ENCODE measurements at regions not wholly inside any gene's neighbourhood (a gene's known extent, or its start where the extent isn't known, plus 50 kb on each side); places are given as distances from the start of the nearest gene placed in this dataset.

DNA sequence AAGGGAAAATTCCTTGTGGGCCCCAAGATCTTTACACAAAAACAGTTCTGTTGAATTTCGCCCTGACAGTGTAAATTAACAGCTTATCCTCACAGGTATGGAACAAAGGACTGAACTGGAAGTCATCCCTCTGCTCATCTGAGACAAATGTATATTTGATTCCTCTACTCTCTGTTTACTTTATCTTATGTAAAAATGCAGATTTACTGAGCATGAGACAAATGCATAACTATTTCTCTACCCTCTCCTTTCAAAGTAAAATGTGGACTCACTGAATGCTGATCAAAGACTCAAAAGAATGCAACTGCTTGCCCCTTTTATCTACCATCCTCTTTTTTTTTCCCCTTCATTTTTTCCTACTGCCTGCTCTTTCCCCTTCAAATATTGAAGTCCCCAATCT lies 98.6 kb upstream of the CRBN start:
- Mint-ChIP-seq H3K27me3 (ENCODE audit: low read depth) (no peaks in the 10 kb centered on the region), H3K4me1 (peaks cover 7% of the 10 kb centered on the region), H3K4me3 (no peak overlapping the region), H3K36me3 (no peaks in the 10 kb centered on the region), H3K9me3 (peaks cover 12% of the 10 kb centered on the region), H3K27ac (no peak overlapping the region)
- no peak for TF ChIP-seq CTCF (IDR thresholded peaks at IDR 0.05; ENCODE audit: unreplicated experiment)
- no peak for DNase-seq (ENCODE audit: low spot score in 2 of 2, unreplicated experiment in 2 of 2)

- Mint-ChIP-seq H3K27ac (no peak overlapping the region), H3K27me3 (ENCODE audit: low read depth) (no peaks in the 10 kb centered on the region), H3K4me1 (peaks cover 7% of the 10 kb centered on the region), H3K9me3 (peaks cover 12% of the 10 kb centered on the region), H3K4me3 (no peak overlapping the region), H3K36me3 (no peaks in the 10 kb centered on the region)
- DNase-seq (ENCODE audit: low spot score in 2 of 2, unreplicated experiment in 2 of 2), result no peak
- TF ChIP-seq CTCF (IDR thresholded peaks at IDR 0.05; ENCODE audit: unreplicated experiment), result no peak
Measured at GRCh38 chr3:3276630-3277029, 97.1 kb upstream of the CRBN start.

DNA sequence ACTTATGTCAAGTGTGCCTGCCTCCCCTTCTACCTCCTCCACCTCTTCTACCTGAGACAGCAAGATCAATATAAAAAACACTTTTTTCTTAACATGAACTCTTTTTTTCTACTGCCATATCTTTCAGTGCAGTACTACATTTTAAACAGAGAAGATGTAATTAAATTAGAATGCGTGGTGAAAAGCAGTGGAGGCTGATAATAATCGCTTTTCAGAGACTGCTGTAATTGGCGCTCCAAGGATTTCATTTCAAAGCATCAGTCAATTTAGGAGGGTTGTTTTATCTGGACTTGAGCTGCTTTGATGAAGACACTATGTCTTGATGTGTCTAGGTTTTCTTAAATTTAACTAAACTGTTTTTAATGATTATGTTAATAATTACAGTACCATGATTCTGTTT lies 85.3 kb upstream of the CRBN start:
- no peak for DNase-seq (ENCODE audit: low spot score in 2 of 2, unreplicated experiment in 2 of 2)
- H3K27me3 Mint-ChIP-seq (ENCODE audit: low read depth), result no peaks in the 10 kb centered on the region
- peaks cover 2% of the 10 kb centered on the region for H3K4me1 Mint-ChIP-seq
- no peak for TF ChIP-seq CTCF (IDR thresholded peaks at IDR 0.05; ENCODE audit: unreplicated experiment)
- no peaks in the 10 kb centered on the region for H3K9me3 Mint-ChIP-seq
- H3K27ac Mint-ChIP-seq, result no peak overlapping the region
- H3K36me3 Mint-ChIP-seq, result no peaks in the 10 kb centered on the region
- no peak overlapping the region for H3K4me3 Mint-ChIP-seq

DNA sequence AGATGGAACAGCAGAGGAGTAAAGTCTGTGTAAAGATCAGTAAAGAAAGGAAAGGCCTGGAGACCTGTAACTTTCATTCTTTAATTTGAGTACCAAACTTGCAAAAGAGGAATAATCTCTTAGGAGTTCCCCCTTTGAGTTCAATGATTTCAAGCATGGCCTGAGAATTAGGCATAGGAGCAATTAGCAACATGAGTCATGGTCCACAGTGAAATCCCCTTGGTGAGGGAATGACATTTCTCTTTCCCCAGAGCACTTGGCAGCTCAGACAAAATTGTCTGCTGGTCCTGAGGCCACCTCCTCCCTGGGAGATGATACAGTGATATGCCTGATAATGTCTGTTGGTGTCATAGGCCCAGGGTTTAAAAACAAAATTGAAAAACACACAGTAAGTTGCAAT lies 81.4 kb upstream of the CRBN start:
- peaks cover 2% of the 10 kb centered on the region for H3K4me1 Mint-ChIP-seq
- no peak for TF ChIP-seq CTCF (IDR thresholded peaks at IDR 0.05; ENCODE audit: unreplicated experiment)
- no peak for DNase-seq (ENCODE audit: low spot score in 2 of 2, unreplicated experiment in 2 of 2)
- no peak overlapping the region for H3K27ac Mint-ChIP-seq
- H3K36me3 Mint-ChIP-seq, result no peaks in the 10 kb centered on the region
- H3K4me3 Mint-ChIP-seq, result no peak overlapping the region
- H3K9me3 Mint-ChIP-seq, result no peaks in the 10 kb centered on the region
- no peaks in the 10 kb centered on the region for H3K27me3 Mint-ChIP-seq (ENCODE audit: low read depth)

GRCh38 chr3:3259181-3259580 lies 79.7 kb upstream of the CRBN start:
- Mint-ChIP-seq H3K27ac (no peak overlapping the region), H3K27me3 (ENCODE audit: low read depth) (no peaks in the 10 kb centered on the region), H3K36me3 (no peaks in the 10 kb centered on the region), H3K9me3 (peaks cover 10% of the 10 kb centered on the region), H3K4me3 (no peak overlapping the region), H3K4me1 (no peaks in the 10 kb centered on the region)
- no peak for DNase-seq (ENCODE audit: low spot score in 2 of 2, unreplicated experiment in 2 of 2)
- no peak for TF ChIP-seq CTCF (IDR thresholded peaks at IDR 0.05; ENCODE audit: unreplicated experiment)

- H3K4me1 Mint-ChIP-seq, result no peaks in the 10 kb centered on the region
- no peak for TF ChIP-seq CTCF (IDR thresholded peaks at IDR 0.05; ENCODE audit: unreplicated experiment)
- H3K9me3 Mint-ChIP-seq, result peaks cover 19% of the 10 kb centered on the region
- peaks cover 6% of the 10 kb centered on the region for H3K36me3 Mint-ChIP-seq
- H3K4me3 Mint-ChIP-seq, result no peak overlapping the region
- no peak for DNase-seq (ENCODE audit: low spot score in 2 of 2, unreplicated experiment in 2 of 2)
- no peak overlapping the region for H3K27ac Mint-ChIP-seq
- H3K27me3 Mint-ChIP-seq (ENCODE audit: low read depth), result no peaks in the 10 kb centered on the region
Measured at GRCh38 chr3:3258281-3258680, 78.8 kb upstream of the CRBN start.

Measured in mesothelial cell of epicardium (in vitro differentiated cells).